CD4-positive, alpha-beta T cell treated with Interleukin-4 for 4 hours (primary cell): ENCODE measurements at regions not wholly inside any gene's neighbourhood (a gene's known extent, or its start where the extent isn't known, plus 50 kb on each side); places are given as distances from the start of the nearest gene placed in this dataset.
"Not testable (repeated sequence)": the region's sequence is repeated elsewhere in the genome, so short reads cannot be mapped to it uniquely, and the experiment has no call there.

ENCODE experiments used
- DNase-seq: peaks from one replicate; pipeline ENCODE4 v3.0.0-alpha.2; 2020

- DNase-seq = no peak
These were observed 144.4 kb downstream of the KCNRG start for GRCh38 chr13:50159607-50160006.

- DNase-seq = no peak
These were observed 145.8 kb downstream of the KCNRG start for GRCh38 chr13:50161052-50161451.

- DNase-seq = no peak
These were observed 146.8 kb downstream of the KCNRG start for GRCh38 chr13:50162001-50162400.

GRCh38 chr13:50162567-50162966 is 147.3 kb downstream of the KCNRG start:
- no peak for DNase-seq

GRCh38 chr13:50167224-50167947 is 152.1 kb downstream of the KCNRG start:
- no peak for DNase-seq

- no peak for DNase-seq
These were observed 152.7 kb downstream of the KCNRG start for GRCh38 chr13:50167967-50168366.

GRCh38 chr13:50168786-50169185 is 153.5 kb downstream of the KCNRG start:
- DNase-seq = no peak

GRCh38 chr13:50170447-50171037 is 155.3 kb downstream of the KCNRG start:
- no peak for DNase-seq

GRCh38 chr13:50171590-50172282 is 156.5 kb downstream of the KCNRG start:
- DNase-seq = no peak

GRCh38 chr13:50173045-50173444 is 157.8 kb downstream of the KCNRG start:
- not testable (repeated sequence) for DNase-seq

- no peak for DNase-seq
These were observed 159.4 kb downstream of the KCNRG start for GRCh38 chr13:50174630-50175029.

- no peak for DNase-seq
These were observed 164.7 kb downstream of the KCNRG start for GRCh38 chr13:50179977-50180376.

GRCh38 chr13:50185769-50186763 is 170.8 kb downstream of the KCNRG start:
- not testable (repeated sequence) for DNase-seq

GRCh38 chr13:50187352-50188029 is 172.2 kb downstream of the KCNRG start:
- no peak for DNase-seq

- DNase-seq = no peak
These were observed 173.5 kb downstream of the KCNRG start for GRCh38 chr13:50188696-50189095.

- peak; percentile 14 for DNase-seq
These were observed 174.2 kb downstream of the KCNRG start for GRCh38 chr13:50189450-50189849.

- no peak for DNase-seq
These were observed 175.8 kb downstream of the KCNRG start for GRCh38 chr13:50191004-50191403.

GRCh38 chr13:50192272-50192813 is 177.1 kb downstream of the KCNRG start:
- DNase-seq = no peak

- DNase-seq = no peak
These were observed 179.8 kb downstream of the KCNRG start for GRCh38 chr13:50195045-50195444.

- DNase-seq = no peak
These were observed 180.9 kb downstream of the KCNRG start for GRCh38 chr13:50196118-50196517.

- no peak for DNase-seq
These were observed 182.5 kb downstream of the KCNRG start for GRCh38 chr13:50197705-50198104.

GRCh38 chr13:50198508-50198907 is 183.3 kb downstream of the KCNRG start:
- DNase-seq = no peak
